PC-3 (cell line): ENCODE measurements at regions not wholly inside any gene's neighbourhood (a gene's known extent, or its start where the extent isn't known, plus 50 kb on each side); places are given as distances from the start of the nearest gene placed in this dataset.

ENCODE experiments used
- EZH2 ChIP-seq: fragments of 300-600 bp; sonication (generic); IDR thresholded peaks from one replicate; pipeline ENCODE4 v1.6.1; 2017; ENCODE audit warnings: antibody characterized with exemption, mild to moderate bottlenecking, low read length; ENCODE audit not compliant: unreplicated experiment
- EZH2phosphoT487 ChIP-seq: fragments of 300-600 bp; sonication (generic); IDR thresholded peaks from 2 replicates; pipeline ENCODE4 v1.6.1; 2018; ENCODE audit warnings: mild to moderate bottlenecking, antibody characterized with exemption, low read length, borderline replicate concordance
- TF ChIP-seq, protein P1 (sequence below): fragments of 300-600 bp; sonication (generic); conservative IDR thresholded peaks from 2 replicates; pipeline ENCODE4 v1.5.1; 2017; ENCODE audit warnings: antibody characterized with exemption, low read depth, mild to moderate bottlenecking, low read length

- TF ChIP-seq, protein P1, sequence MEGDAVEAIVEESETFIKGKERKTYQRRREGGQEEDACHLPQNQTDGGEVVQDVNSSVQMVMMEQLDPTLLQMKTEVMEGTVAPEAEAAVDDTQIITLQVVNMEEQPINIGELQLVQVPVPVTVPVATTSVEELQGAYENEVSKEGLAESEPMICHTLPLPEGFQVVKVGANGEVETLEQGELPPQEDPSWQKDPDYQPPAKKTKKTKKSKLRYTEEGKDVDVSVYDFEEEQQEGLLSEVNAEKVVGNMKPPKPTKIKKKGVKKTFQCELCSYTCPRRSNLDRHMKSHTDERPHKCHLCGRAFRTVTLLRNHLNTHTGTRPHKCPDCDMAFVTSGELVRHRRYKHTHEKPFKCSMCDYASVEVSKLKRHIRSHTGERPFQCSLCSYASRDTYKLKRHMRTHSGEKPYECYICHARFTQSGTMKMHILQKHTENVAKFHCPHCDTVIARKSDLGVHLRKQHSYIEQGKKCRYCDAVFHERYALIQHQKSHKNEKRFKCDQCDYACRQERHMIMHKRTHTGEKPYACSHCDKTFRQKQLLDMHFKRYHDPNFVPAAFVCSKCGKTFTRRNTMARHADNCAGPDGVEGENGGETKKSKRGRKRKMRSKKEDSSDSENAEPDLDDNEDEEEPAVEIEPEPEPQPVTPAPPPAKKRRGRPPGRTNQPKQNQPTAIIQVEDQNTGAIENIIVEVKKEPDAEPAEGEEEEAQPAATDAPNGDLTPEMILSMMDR = no peak
- TF ChIP-seq EZH2 (no peak), EZH2phosphoT487 (no peak)
These were observed 518.1 kb downstream of the UQCRFS1 start for GRCh38 chr19:28694812-28695211.
